Myocyte (in vitro differentiated cells): ENCODE measurements at regions not wholly inside any gene's neighbourhood (a gene's known extent, or its start where the extent isn't known, plus 50 kb on each side); places are given as distances from the start of the nearest gene placed in this dataset.
"Not testable (repeated sequence)": the region's sequence is repeated elsewhere in the genome, so short reads cannot be mapped to it uniquely, and the experiment has no call there.

Experiments used
- DNase-seq: peaks from one replicate; pipeline ENCODE4 v3.0.0-alpha.2; 2012; ENCODE audit warnings: low read depth

DNA sequence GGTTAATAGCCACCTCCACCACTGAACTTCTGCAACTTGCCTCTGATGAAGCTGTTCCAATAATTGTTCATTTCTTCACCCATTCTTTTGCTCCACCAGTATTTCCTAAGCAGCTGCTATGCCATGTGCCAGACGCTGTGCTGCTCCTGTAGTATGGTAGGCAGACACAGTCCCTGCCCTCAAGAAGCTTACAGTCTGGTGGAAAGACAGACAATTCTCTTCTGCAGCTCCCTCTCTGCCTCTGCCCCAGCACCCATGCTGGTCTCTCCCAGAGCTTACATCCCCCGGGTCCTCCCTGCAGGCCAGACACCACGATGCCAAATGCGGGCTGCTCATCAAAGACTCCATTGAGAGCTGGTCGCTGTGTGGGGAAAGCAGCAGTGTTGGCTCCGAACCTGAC, 111.6 kb upstream of the ESRRB start:
- no peak for DNase-seq

DNA sequence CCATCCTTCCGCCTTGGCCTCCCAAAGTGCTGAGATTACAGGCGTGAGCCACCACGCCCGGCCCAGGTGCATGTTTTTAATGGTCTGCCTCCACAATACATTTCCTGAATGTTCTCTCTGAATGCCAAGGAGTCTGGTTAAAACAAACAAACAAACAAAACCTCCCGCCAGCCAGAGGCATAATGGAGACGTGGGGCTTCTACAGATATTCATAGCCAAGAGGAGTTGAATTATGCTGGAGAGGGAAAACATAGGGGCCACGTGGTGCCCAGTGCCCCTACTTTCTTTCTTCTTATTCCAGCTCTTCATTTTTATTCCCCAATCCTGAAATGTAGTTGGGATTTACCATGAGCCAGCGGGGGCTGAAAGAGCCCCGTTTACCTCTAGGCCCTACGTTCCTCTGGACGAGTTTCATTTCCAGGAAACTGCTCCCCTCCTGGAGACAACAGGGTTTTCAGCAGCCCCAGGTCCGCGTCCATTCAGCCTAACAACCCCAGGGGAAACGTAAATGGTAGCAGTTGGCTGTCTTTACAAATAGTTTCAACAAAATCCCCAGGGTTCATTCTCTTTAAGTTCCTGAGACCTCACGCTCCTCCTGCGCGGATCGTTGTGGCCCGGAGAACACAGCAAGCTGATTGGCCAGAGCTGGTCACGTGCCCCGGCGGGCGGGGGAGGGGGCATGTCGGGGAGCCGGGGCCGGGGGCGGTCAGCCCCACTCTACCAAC, 108.5 kb upstream of the ESRRB start:
- peak; percentile 67 for DNase-seq

DNA sequence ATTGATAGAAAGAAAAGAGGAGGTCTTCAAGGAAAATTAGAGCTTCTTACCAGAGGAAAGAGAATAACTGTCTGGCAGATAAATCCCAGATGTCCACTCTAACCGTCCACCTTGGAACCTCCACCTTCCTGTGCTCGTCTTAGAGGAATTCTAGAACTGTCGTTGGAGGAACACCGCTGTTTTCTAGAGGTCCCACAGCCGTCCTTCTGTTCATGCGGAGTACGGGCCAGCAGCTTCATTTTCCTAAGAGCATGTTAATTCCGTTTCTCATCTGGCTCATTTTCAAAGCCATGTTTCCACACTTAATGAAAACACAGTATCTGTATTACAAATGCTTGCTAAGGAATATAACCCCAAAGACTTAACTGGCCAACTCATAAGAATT, 107.9 kb upstream of the ESRRB start:
- DNase-seq = no peak

DNA sequence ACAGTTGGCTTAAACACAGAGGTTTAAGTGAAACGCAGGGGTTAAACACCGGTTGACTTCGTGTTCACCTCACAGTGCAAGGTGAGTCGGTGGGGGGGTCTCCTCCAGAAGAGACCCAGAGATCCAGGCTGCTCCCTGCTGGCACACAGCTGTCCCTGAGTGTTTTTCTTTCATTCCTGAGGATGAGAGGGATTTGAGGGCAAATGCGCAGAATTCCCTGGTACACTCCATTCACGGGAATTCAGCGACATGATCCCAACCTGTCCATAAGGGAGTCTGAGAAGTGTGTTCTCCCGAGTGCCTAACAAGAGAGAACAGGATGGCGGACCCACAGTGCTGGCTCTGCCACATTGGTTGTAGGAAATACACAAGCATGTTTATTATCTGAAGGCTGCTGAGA, 107.2 kb upstream of the ESRRB start:
- no peak for DNase-seq

DNA sequence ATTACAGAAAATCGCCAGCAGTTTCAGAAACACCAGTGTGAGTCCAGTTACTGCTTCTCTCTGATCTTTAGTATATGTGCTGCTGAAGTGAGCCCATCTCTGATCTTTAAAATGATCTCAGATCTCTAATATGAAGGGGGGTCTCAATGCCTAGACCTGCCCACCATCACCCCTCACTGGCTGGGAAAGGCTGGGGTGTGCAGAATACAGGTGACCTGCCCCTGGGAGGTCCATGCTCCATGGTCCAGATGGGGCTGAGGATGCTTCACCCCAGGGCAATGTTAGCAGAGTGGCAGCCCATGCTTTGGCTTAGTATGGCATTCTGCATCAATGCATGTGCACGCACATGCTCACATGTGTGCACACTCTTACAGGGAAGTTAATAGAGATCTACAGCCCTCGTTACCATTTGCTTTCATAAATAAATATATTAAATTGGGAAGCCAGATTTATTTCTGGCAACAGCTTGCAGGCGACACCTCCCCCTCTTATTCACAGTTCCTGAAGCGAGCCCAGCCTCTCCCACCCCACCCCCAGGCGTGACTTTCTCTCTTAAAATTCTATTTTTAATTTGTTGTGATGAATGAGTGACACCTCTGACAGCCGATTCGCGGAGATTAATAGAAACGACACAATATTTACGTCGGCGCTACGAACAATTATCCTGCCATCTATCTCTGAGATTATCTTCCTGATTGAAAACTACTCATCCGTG, 104.7 kb upstream of the ESRRB start:
- no peak for DNase-seq

DNA sequence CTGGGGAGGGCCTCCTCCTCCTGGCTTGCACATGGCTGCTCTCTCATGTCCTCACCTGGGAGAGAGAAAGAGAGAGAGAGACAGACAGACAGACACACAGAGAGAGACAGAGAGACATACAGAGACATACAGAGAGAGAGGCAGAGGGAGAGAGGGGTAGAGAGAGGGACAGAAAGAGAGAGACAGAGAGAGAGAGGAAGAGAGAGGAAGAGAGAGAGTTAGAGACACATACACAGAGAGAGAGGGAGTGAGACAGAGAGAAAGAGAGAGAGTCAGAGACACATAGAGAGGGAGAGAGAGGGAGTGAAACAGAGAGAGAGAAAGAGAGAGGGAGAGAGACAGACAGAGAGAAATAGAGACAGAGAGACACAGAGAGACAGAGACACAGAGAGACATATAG, 103.6 kb upstream of the ESRRB start:
- DNase-seq = no peak

DNA sequence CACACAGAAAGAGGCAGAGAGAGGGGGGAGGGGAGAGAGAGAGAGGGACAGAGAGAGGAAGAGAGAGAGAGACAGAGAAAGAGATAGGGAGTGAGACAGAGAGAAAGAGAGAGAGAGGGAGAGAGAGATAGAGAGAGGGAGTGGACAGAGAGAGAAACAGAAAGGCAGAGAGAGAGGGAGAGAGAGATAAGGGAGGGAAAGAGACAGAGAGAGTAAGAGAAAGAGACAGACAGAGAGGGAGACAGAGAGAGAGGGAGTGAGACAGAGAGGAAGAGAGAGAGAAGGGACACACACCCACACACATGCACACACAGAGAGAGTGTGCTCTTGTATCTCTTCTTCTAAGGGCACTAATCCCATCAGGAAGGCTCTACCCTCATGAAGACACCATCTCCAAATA, 103.2 kb upstream of the ESRRB start:
- no peak for DNase-seq

DNA sequence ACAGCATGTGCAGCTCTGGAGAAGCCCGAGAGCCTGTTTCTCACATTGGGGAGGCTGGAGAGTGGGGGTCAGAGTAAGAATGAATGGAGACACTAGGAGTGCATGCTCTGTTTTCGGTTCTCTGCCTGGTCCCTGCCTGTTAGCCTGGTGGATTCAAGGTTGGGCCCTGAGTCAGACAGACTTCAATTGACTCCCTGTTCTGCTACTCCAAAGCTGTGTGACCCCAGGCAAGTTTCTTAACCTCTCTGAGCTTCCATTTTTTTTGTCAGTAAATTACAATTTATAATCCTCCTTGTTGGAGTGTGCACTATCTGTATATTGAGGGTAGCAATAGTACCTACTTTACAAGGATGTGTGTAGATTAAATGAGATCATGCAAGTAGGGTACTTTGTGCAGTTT, 102.6 kb upstream of the ESRRB start:
- no peak for DNase-seq

DNA sequence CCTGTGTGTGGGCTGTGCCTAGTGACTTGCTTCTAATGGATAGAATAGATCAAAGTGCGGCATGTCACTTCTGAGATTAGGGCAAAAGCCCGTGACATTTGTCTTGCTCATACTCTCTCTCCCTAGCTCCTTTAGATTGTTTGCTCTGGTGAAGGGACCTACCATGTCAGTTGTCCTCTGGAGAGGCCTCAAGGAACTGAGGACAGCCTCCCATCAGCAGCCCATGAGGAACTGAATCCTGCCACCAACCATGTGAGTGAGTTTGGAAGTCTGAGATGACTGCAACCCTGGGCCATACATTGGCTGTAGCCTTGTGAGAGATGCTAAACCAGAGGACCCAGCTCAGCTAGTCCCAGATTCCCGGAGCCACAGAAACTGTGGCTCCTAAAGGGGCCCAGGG, 101.6 kb upstream of the ESRRB start:
- DNase-seq = no peak

DNA sequence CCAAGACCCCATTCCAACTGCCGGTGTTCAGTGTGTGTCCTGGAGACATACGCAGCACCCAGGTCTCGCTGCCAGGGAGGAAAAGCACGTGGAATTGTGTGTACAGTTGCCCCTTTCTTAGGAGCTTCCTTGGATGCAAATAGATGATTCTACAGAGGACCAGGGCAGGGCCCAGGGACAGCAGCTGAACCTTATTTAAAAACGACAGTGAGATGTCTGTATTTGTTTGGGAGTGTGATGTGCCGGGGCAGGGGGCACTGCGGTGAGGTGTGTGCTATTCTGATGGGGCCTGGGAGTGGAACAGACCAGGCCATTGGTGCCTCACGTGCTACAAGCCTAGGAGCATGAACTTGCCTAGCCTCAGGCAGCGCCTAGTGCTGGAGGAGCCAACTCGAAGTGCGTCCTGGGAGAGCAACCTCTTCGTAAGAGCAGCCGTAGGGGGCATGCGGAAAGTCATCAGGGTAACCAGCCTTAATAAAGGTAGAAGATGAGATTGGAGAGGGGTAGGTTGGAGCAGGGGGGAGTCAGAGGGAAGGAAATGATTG, 98.3 kb upstream of the ESRRB start:
- DNase-seq = no peak

DNA sequence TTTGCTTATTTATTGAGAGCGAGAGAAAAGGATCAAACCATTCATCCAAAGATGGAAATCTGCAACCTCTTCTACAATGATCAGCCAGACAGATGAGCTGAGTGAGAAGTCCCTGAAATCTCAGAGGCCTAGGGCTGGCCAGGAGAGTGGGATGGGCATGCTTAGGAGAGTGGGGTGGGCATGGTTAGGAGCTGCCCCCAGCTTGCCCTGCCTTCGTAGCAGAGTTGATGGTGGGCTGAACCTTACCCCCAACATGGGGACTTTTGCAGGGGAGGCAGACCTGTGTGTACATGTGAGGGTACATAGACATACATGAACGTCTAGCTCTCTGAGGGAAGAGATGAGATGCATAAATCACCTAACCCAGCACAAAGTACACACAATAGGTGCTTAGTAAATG, 95.7 kb upstream of the ESRRB start:
- DNase-seq = no peak

DNA sequence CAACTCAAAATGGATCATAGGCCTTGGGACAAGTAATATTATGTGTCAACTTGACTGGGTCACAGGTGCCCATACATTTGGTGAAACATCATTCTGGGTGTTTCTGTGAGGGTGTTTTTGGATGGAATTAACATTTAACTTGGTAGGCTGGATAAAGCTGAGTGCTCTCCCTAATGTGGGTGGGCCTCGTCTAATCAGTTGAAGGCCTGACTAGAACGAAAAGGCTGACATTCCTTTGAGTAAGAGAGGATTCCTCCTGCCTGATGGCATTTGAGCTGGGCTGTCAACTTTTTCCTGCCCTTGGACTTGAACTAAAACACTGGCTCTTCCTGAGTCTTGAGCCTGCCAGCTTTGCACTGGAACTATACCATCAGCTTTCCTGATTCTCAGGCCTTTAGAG, 93.4 kb upstream of the ESRRB start:
- no peak for DNase-seq

DNA sequence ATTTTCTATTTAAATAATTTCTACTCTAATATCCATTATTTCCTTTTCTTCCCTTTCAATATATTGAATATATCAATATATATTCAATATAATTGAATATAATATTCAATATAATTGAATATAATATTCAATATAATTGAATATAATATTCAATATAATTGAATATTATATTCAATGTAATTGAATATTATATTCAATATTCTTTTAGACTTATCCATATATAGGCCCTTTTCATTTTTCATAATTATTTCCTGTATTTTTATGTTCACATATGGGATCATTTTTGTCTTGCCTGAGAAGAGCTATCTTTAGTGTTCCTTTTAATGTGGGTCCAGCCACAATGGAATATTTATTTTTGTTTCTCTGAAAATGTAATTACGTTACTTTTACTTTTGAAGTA, 88.9 kb upstream of the ESRRB start:
- no peak for DNase-seq

DNA sequence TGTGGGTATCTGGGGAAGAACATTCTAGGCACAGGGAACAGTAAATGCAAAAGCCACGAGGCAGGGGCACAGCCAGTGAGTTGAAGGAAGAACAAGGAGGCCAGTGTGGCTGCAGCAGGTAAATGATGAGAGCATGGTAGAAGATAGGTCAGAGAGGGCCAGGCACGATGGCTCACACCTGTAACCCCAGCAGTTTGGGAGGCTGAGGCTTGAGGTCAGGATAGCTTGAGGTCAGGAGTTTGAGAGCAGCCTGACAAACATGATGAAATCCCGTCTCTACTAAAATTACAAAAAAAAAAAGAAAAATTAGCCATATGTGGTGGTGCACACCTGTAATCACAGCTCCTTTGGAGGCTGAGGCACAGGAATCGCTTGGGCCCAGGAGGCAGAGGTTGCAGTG, 86.7 kb upstream of the ESRRB start:
- no peak for DNase-seq

DNA sequence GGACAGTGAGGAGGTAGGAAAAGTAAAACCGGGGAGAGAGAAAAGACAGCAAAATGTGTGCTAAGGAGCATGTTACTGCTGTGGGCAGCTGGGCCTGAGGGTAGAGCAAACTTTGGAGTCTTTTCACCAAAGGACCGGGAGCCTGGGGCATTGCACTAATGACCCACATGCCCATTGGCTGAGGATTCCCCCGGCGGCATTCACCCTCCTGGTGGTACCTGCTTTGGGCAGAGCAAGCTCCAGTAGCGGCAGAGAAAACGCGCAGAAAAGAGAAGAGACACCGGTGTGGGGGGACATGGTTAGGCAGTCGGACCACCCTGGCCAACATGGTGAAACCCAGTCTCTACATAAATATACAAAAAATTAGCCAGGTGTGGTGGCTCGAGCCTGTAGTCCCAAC, 83.4 kb upstream of the ESRRB start:
- DNase-seq = no peak

DNA sequence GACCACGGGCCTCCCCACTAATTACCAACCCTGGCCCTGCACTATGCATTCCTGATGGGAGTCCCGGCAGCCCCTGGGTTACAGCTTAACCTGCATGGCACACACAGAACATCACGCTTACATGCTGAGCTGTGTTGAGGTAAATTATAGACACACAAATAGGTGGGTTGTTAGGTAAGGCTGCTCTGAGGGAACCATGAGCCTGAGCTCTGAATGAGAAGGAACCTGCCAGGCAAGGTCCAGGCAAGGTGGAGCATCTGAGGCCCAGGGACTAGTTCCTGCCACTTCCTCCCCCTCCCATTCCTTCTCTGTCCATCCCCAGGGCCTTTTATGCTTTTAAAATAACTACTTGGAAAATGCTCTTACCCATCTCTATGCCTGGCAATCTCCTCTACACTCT, 82.7 kb upstream of the ESRRB start:
- no peak for DNase-seq

DNA sequence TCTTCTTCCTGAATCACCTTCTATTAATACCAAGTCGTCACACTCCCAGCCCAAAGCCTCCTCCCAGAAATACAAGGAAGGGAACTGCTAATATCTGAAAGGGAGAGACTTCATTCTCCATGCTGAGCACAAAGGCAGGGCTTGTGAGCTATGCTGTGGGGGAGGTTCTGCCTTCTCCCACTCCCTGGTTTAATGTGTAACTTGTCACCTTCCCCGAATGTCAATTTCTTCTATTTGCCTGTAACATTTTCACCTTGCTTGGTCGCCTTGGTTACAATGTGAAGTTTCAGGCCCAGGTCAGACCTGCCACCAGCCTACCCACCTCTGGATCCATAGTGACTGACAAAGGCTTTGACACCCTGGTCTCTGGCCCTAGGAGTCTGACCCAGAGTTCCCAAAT, 82.0 kb upstream of the ESRRB start:
- DNase-seq = no peak

DNA sequence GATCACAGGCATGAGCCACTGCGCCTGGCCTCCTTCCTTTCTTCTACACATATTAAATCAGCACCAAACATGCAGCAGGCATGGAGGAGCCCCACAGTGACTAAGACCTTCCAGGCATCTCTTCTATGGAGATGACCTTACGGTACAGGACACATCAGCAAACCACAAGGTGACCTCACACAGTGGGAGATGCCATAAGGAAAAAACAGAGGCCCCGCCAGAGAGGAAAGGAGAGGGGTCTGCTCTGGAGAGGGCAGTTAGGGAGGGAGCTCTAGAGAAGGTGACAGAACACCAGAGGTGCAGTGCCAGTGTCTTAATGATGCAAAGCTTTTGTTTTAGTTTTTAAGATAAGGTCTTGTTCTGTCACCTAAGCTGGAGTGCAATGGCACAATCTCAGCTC, 81.1 kb upstream of the ESRRB start:
- no peak for DNase-seq

DNA sequence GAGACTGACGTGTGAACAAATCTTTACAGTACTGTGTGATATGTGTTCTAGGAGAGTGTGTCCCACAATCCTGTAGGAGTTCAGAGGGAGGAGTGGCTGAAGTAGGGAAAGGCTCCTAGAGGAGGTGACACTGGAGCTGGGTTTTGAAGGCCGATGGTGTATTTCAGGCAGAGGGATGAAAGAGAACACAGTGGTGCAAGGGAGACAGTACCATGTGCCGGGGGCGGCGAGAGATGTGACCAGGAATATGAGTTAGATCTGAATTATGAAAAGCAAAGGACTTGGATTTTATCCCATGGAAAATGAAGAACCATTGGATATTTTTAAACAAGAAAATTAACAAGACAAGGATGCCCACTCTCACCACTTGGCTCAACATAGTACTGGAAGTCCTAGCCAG, 77.0 kb upstream of the ESRRB start:
- DNase-seq = no peak

DNA sequence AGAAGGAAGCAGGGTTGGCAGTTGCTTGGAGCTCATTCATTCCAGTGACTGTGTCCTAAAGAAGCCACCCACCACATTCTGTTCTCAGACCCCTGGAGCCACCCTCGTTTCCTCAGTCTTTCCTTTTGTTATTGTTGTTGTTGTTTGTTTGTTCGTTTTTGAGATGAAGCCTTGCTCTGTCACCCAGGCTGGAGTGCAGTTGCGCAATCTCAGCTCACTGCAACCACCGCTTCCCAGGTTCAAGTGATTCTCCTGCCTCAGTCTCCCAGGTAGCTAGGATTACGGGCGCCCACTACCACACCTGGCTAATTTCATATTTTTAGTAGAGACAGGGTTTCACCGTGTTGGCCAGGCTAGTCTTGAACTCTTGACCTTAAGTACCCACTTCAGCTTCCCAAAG, 72.7 kb upstream of the ESRRB start:
- not testable (repeated sequence) for DNase-seq

DNA sequence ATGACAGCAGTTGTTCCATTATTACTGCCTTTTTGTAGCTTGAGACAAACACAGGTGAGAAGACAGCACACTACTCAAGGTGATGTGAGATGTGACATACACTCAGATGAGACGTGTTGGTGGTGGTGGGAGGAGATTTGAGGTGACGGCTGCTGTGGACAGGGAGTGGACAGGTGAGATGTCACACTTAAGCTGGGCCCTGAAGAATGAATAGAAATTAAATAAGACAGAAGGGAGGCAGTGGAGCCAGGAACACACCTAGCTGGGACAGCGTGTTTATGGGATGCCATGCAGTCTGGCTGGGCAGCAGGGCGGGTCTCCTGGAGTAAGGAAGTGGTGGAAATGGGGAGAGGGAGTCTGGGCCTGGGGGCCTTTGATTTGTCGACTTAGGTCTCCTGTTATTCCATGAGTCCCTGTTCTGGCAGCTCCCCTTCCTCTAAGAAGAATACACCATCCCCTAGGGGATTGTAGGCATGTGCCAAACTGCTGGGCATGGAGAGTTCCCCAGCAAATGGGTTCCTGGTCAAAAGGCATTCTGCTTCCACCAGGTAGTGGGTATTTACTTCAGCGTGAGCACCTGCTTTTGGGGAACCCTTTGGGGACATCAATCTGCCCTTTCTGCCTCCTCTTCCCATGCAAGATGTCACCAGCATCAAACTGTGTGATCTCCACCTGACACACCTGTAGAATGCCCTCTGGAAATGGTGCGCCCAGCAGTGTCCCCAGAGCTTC, 71.2 kb upstream of the ESRRB start:
- DNase-seq = no peak

DNA sequence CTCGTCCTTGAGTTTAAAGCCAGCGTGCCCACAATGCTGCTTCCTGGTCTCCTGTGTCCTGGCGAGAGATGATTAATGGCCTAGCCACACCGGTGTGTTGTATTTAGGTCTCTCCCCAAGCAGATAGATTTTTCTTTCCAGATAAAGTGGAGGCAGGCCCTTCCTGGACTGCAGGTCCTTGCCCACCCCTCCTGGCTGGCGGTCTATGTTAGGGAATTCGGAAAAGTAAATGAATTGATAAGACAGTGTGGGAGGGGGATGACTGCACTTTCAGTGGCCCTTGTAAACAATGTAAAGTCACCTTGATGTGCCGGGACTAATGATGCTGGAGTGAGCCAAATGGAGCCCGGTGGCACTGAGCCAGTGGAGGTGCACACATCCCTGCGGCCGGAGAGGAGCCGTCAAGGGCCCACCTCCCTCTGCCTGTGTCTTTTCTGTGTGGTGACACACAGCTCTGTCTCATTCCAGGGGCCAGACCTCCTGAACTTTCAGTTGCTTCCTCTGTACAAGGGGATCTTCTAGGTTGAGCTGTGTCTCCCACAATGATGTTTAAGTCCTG, 70.6 kb upstream of the ESRRB start:
- DNase-seq = no peak
